ENCODE measurements at regions not wholly inside any gene's neighbourhood (a gene's known extent, or its start where the extent isn't known, plus 50 kb on each side); places are given as distances from the start of the nearest gene placed in this dataset.

DNA sequence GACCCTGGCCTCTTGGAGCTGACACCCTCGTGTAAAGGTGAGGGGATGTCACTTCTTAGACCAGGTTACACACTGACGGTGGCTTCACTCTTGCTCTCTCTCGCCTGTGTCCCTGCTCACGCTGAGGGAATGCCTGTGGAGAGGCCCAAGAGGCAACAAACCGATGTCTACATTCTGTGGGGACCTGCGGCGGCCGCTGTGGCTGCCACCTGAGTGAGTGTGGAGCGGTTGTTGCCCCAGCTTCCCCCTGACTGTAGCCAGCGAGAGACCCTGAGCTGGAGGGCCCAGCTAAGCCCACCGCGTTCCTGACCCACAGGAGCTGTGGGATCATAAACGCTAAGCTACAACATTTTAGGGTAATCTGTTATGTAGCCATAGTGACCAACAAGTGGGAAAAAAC, 55.7 kb upstream of the ASAP2 start:
- TF ChIP-seq FOS (IDR thresholded peaks at IDR 0.05; ENCODE audit: borderline replicate concordance, insufficient read depth, low read length): no peak
- TF ChIP-seq MYC (IDR thresholded peaks at IDR 0.05; ENCODE audit: low read depth, low read length): no peak
- TF ChIP-seq POLR2AphosphoS5 (IDR thresholded peaks at IDR 0.05; ENCODE audit: insufficient read depth, low read depth, low read length): no peak
- no peak for TF ChIP-seq JUN (IDR thresholded peaks at IDR 0.05; ENCODE audit: borderline replicate concordance, insufficient read depth, insufficient read length, low read depth)
- TF ChIP-seq, protein P1, sequence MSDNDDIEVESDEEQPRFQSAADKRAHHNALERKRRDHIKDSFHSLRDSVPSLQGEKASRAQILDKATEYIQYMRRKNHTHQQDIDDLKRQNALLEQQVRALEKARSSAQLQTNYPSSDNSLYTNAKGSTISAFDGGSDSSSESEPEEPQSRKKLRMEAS (IDR thresholded peaks at IDR 0.05; ENCODE audit: insufficient read depth, insufficient read length): no peak
- no peak for TF ChIP-seq EZH2 (IDR thresholded peaks at IDR 0.05; ENCODE audit: borderline replicate concordance, low read depth, low read length, severe bottlenecking)
- TF ChIP-seq, protein P2, sequence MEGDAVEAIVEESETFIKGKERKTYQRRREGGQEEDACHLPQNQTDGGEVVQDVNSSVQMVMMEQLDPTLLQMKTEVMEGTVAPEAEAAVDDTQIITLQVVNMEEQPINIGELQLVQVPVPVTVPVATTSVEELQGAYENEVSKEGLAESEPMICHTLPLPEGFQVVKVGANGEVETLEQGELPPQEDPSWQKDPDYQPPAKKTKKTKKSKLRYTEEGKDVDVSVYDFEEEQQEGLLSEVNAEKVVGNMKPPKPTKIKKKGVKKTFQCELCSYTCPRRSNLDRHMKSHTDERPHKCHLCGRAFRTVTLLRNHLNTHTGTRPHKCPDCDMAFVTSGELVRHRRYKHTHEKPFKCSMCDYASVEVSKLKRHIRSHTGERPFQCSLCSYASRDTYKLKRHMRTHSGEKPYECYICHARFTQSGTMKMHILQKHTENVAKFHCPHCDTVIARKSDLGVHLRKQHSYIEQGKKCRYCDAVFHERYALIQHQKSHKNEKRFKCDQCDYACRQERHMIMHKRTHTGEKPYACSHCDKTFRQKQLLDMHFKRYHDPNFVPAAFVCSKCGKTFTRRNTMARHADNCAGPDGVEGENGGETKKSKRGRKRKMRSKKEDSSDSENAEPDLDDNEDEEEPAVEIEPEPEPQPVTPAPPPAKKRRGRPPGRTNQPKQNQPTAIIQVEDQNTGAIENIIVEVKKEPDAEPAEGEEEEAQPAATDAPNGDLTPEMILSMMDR (IDR thresholded peaks at IDR 0.05; ENCODE audit: extremely low read depth in 1 of 2, insufficient read depth in 1 of 2, low read depth in 1 of 2, low read length in 2 of 2): no peak
- no peak for TF ChIP-seq POLR2A (IDR thresholded peaks at IDR 0.05; ENCODE audit: low read depth, low read length)
- no peak for TF ChIP-seq GATA2 (IDR thresholded peaks at IDR 0.05; ENCODE audit: insufficient read depth, insufficient read length, low read depth, low read length)
- Histone ChIP-seq H3K9ac (replicated peaks; ENCODE audit: extremely low read depth, insufficient read depth, low read length) (no peak overlapping the region), H3K27ac (ENCODE audit: insufficient read depth, low read depth, low read length) (no peak overlapping the region), H3K9me1 (replicated peaks; ENCODE audit: control insufficient read depth, extremely low read depth, insufficient read depth, low read length) (no peaks in the 10 kb centered on the region), H3K36me3 (ENCODE audit: control insufficient read depth in 2 of 2, extremely low read depth in 1 of 2, insufficient read depth in 2 of 2, low read length in 2 of 2) (no peaks in the 10 kb centered on the region), H3K9me3 (replicated peaks; ENCODE audit: control insufficient read depth, insufficient read depth, low read length) (no peaks in the 10 kb centered on the region), H4K20me1 (replicated peaks; ENCODE audit: control insufficient read depth, extremely low read depth, insufficient read depth, low read length) (no peaks in the 10 kb centered on the region), H3K4me2 (ENCODE audit: insufficient read depth, low read length) (no peak overlapping the region), H3K4me1 (ENCODE audit: control insufficient read depth, extremely low read depth, insufficient read depth, low read length) (no peaks in the 10 kb centered on the region), H2AFZ (ENCODE audit: low read depth, low read length) (no peak overlapping the region), H3K79me2 (ENCODE audit: control insufficient read depth, insufficient read depth, low read length) (no peaks in the 10 kb centered on the region), H3K27me3 (ENCODE audit: control insufficient read depth in 2 of 2, insufficient read depth in 2 of 2, low read length in 2 of 2) (no peaks in the 10 kb centered on the region), H3K4me3 (replicated peaks in 1 of 3; ENCODE audit: insufficient read depth in 1 of 3, low read depth in 1 of 3, low read length in 3 of 3) (no peak overlapping the region)
- no TSS peak for BruUV-seq (replicated peaks)
- FAIRE-seq (no peak), DNase-seq (ENCODE audit: low read depth, low spot score) (no peak)
- ChIA-PET CTCF (no interaction called here), POLR2A (interaction anchor here (0.6 kb wide), 1 partner anchor 202 kb away, joined by 4 read pairs; no protein-coding TSS in a partner anchor)
- intact Hi-C loops (cut with micrococcal nuclease): no loop called here
- dilution Hi-C loops (cut with MboI; ENCODE audit: extremely low pct_ligation_motif_present, low sequenced_read_pairs): loop anchor here (25.0 kb wide), 1 partner anchor 211 kb away; no protein-coding TSS in a partner anchor
